ENCODE measurements at regions not wholly inside any gene's neighbourhood (a gene's known extent, or its start where the extent isn't known, plus 50 kb on each side); places are given as distances from the start of the nearest gene placed in this dataset.
"Not testable (repeated sequence)": the region's sequence is repeated elsewhere in the genome, so short reads cannot be mapped to it uniquely, and the experiment has no call there.

DNA sequence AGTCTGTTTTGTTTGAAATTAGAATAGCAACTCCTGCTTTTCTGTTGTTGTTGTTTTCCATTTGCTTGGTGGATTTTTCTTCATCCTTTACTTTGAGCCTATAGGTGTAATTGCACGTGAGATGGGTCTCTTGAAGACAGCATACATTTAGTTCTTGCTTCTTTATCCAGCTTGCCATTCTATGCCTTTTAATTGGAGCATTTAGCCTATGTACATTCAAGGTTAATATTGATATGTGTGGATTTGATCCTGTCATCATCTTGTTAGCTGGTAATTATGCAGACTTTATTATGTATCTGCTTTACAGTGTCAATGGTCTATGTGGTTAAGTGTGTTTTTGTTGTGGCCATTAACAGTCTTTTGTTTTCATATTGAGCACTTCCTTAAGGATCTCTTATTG lies 708.9 kb upstream of the ANKRD30A start:
- Histone ChIP-seq H3K79me2 (ENCODE audit: control insufficient read depth, insufficient read depth, low read length) (no peaks in the 10 kb centered on the region), H3K9me3 (ENCODE audit: control extremely low read depth in 1 of 3, control insufficient read depth in 2 of 3, insufficient read depth in 1 of 3, low read length in 2 of 3) (peaks cover 0 to 6% (median 0%) of the 10 kb centered on the region in 3 donors), H3K9ac (ENCODE audit: low read length) (no peak overlapping the region), H3K4me3 (ENCODE audit: control extremely low read depth in 1 of 5, extremely low read depth in 1 of 5, insufficient read depth in 1 of 5, low read depth in 2 of 5, low read length in 4 of 5) (no peak overlapping the region), H3K36me3 (replicated peaks in 1 of 2; ENCODE audit: control extremely low read depth in 1 of 2, control insufficient read depth in 1 of 2, extremely low read depth in 1 of 2, insufficient read depth in 2 of 2, low read length in 1 of 2) (no peaks in the 10 kb centered on the region), H3K4me1 (ENCODE audit: control insufficient read depth in 2 of 2, insufficient read depth in 2 of 2, low read length in 2 of 2) (no peaks in the 10 kb centered on the region), H3K4me2 (replicated peaks; ENCODE audit: low read depth, low read length, poor library complexity, severe bottlenecking) (no peak overlapping the region), H3K27me3 (replicated peaks in 1 of 4; ENCODE audit: control extremely low read depth in 1 of 4, control insufficient read depth in 3 of 4, insufficient read depth in 4 of 4, low read length in 3 of 4) (no peaks in the 10 kb centered on the region), H4K20me1 (ENCODE audit: control insufficient read depth, insufficient read depth, low read length, poor library complexity, severe bottlenecking) (no peaks in the 10 kb centered on the region), H3K27ac (ENCODE audit: low read length in 2 of 2) (no peak overlapping the region), H2AFZ (ENCODE audit: insufficient read depth, low read depth, low read length, poor library complexity, severe bottlenecking) (no peak overlapping the region)
- ChIA-PET POLR2A (no interaction called here), CTCF (no interaction called here)
- H3K9me3 Mint-ChIP-seq (ENCODE audit: insufficient read depth) = peaks cover 14% of the 10 kb centered on the region
- H3K27ac Mint-ChIP-seq = no peak overlapping the region
- intact Hi-C loops (cut with micrococcal nuclease) = no loop called here
- TF ChIP-seq EZH2 (IDR thresholded peaks at IDR 0.05; ENCODE audit: borderline replicate concordance, insufficient read depth, low read depth, low read length, poor library complexity, severe bottlenecking) = no peak
- TF ChIP-seq, protein P1, sequence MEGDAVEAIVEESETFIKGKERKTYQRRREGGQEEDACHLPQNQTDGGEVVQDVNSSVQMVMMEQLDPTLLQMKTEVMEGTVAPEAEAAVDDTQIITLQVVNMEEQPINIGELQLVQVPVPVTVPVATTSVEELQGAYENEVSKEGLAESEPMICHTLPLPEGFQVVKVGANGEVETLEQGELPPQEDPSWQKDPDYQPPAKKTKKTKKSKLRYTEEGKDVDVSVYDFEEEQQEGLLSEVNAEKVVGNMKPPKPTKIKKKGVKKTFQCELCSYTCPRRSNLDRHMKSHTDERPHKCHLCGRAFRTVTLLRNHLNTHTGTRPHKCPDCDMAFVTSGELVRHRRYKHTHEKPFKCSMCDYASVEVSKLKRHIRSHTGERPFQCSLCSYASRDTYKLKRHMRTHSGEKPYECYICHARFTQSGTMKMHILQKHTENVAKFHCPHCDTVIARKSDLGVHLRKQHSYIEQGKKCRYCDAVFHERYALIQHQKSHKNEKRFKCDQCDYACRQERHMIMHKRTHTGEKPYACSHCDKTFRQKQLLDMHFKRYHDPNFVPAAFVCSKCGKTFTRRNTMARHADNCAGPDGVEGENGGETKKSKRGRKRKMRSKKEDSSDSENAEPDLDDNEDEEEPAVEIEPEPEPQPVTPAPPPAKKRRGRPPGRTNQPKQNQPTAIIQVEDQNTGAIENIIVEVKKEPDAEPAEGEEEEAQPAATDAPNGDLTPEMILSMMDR (IDR thresholded peaks at IDR 0.05) = no peak
- ATAC-seq (ENCODE audit: low read depth) (no peak), DNase-seq (no peak)
- no peak overlapping the region for H3K4me3 Mint-ChIP-seq
- no CpG with 5 or more reads among the region's 1 CpG for WGBS (ENCODE audit: insufficient coverage)
- H3K27me3 Mint-ChIP-seq = no peaks in the 10 kb centered on the region
- H3K4me1 Mint-ChIP-seq = no peaks in the 10 kb centered on the region

DNA sequence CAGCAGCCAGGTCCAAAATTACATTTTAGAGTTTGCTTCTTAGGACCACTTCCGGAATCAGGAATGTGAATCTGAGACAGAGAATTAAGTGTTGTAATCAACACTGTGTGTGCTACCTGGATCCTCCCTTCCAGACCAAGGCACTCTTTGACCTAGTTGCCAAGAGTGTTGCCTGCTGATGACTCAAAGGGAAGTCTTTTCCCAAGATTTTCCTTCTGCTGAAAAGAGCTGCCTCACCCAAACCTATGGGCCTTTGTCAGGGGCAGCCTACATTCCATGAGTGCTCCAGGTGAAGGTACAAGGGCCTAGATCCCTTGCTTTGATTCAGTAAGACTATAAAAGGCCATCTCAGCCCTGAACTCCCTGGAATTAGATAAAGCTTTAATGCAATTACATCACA lies 712.5 kb upstream of the ANKRD30A start:
- no peaks in the 10 kb centered on the region for H3K4me1 Mint-ChIP-seq
- intact Hi-C loops (cut with micrococcal nuclease) = no loop called here
- H3K4me3 Mint-ChIP-seq = no peak overlapping the region
- Histone ChIP-seq H2AFZ (ENCODE audit: insufficient read depth, low read depth, low read length, poor library complexity, severe bottlenecking) (no peak overlapping the region), H3K4me1 (ENCODE audit: control insufficient read depth in 2 of 2, insufficient read depth in 2 of 2, low read length in 2 of 2) (no peaks in the 10 kb centered on the region), H3K27me3 (replicated peaks in 1 of 4; ENCODE audit: control extremely low read depth in 1 of 4, control insufficient read depth in 3 of 4, insufficient read depth in 4 of 4, low read length in 3 of 4) (no peaks in the 10 kb centered on the region), H3K79me2 (ENCODE audit: control insufficient read depth, insufficient read depth, low read length) (no peaks in the 10 kb centered on the region), H3K9ac (ENCODE audit: low read length) (no peak overlapping the region), H3K4me2 (replicated peaks; ENCODE audit: low read depth, low read length, poor library complexity, severe bottlenecking) (no peak overlapping the region), H3K27ac (ENCODE audit: low read length in 2 of 2) (no peak overlapping the region), H3K9me3 (ENCODE audit: control extremely low read depth in 1 of 3, control insufficient read depth in 2 of 3, insufficient read depth in 1 of 3, low read length in 2 of 3) (peaks cover 0 to 6% (median 0%) of the 10 kb centered on the region in 3 donors), H3K4me3 (ENCODE audit: control extremely low read depth in 1 of 5, extremely low read depth in 1 of 5, insufficient read depth in 1 of 5, low read depth in 2 of 5, low read length in 4 of 5) (no peak overlapping the region), H4K20me1 (ENCODE audit: control insufficient read depth, insufficient read depth, low read length, poor library complexity, severe bottlenecking) (no peaks in the 10 kb centered on the region), H3K36me3 (replicated peaks in 1 of 2; ENCODE audit: control extremely low read depth in 1 of 2, control insufficient read depth in 1 of 2, extremely low read depth in 1 of 2, insufficient read depth in 2 of 2, low read length in 1 of 2) (no peaks in the 10 kb centered on the region)
- TF ChIP-seq, protein P1 (IDR thresholded peaks at IDR 0.05) = no peak
- TF ChIP-seq EZH2 (IDR thresholded peaks at IDR 0.05; ENCODE audit: borderline replicate concordance, insufficient read depth, low read depth, low read length, poor library complexity, severe bottlenecking) = no peak
- ATAC-seq (ENCODE audit: low read depth) = no peak
- H3K27ac Mint-ChIP-seq = no peak overlapping the region
- ChIA-PET CTCF (no interaction called here), POLR2A (no interaction called here)
- WGBS (ENCODE audit: insufficient coverage) = 100% methylated on average over 1 of the region's 1 CpG
- H3K27me3 Mint-ChIP-seq = no peaks in the 10 kb centered on the region
- no peak for DNase-seq
- peaks cover 14% of the 10 kb centered on the region for H3K9me3 Mint-ChIP-seq (ENCODE audit: insufficient read depth)

DNA sequence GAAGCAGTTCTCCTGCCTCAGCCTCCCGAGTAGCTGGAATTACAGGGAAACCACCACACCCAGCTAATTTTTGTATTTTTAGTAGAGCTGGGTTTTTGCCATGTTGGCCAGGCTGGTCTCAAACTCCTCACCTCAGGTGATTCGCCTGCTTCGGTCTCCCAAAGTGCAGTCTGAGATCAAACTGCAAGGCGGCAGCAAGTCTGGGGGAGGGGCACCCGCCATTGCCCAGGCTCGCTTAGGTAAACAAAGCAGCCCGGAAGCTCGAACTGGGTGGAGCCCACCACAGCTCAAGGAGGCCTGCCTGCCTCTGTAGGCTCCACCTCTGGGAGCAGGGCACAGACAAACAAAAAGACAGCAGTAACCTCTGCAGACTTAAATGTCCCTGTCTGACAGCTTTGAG lies 725.2 kb upstream of the ANKRD30A start:
- H3K4me1 Mint-ChIP-seq; intact Hi-C loops (cut with micrococcal nuclease); ATAC-seq (ENCODE audit: low read depth); H3K4me3 ChIP-seq (ENCODE audit: control extremely low read depth in 1 of 5, extremely low read depth in 1 of 5, insufficient read depth in 1 of 5, low read depth in 2 of 5, low read length in 4 of 5); H3K4me3 Mint-ChIP-seq; H3K27ac ChIP-seq (ENCODE audit: low read length in 2 of 2); H3K27me3 Mint-ChIP-seq; POLR2A ChIA-PET; H3K9me3 Mint-ChIP-seq (ENCODE audit: insufficient read depth); H3K27ac Mint-ChIP-seq; H4K20me1 ChIP-seq (ENCODE audit: control insufficient read depth, insufficient read depth, low read length, poor library complexity, severe bottlenecking); CTCF ChIA-PET; H3K4me1 ChIP-seq (ENCODE audit: control insufficient read depth in 2 of 2, insufficient read depth in 2 of 2, low read length in 2 of 2); H2AFZ ChIP-seq (ENCODE audit: insufficient read depth, low read depth, low read length, poor library complexity, severe bottlenecking); H3K9ac ChIP-seq (ENCODE audit: low read length); H3K79me2 ChIP-seq (ENCODE audit: control insufficient read depth, insufficient read depth, low read length); H3K36me3 ChIP-seq (replicated peaks in 1 of 2; ENCODE audit: control extremely low read depth in 1 of 2, control insufficient read depth in 1 of 2, extremely low read depth in 1 of 2, insufficient read depth in 2 of 2, low read length in 1 of 2); H3K27me3 ChIP-seq (replicated peaks in 1 of 4; ENCODE audit: control extremely low read depth in 1 of 4, control insufficient read depth in 3 of 4, insufficient read depth in 4 of 4, low read length in 3 of 4); H3K4me2 ChIP-seq (replicated peaks; ENCODE audit: low read depth, low read length, poor library complexity, severe bottlenecking); H3K9me3 ChIP-seq (ENCODE audit: control extremely low read depth in 1 of 3, control insufficient read depth in 2 of 3, insufficient read depth in 1 of 3, low read length in 2 of 3); DNase-seq: not testable (repeated sequence)
- no CpG with 5 or more reads among the region's 8 CpGs for WGBS (ENCODE audit: insufficient coverage)

Measured in B cell (primary cell).